ENCODE measurements at regions not wholly inside any gene's neighbourhood (a gene's known extent, or its start where the extent isn't known, plus 50 kb on each side); places are given as distances from the start of the nearest gene placed in this dataset.

GRCh38 chr20:39825524-39825923 lies 863.4 kb downstream of the DHX35 start:
- Histone ChIP-seq H3K4me1 (ENCODE audit: control insufficient read depth in 2 of 3, insufficient read depth in 2 of 3, low read depth in 1 of 3, low read length in 3 of 3) (peaks cover 0 to 5% (median 0%) of the 10 kb centered on the region in 3 donors), H3K9ac (ENCODE audit: low read length in 3 of 3) (no peak overlapping the region), H3K27ac (ENCODE audit: low read depth in 2 of 2, low read length in 2 of 2) (no peak overlapping the region), H3K9me3 (ENCODE audit: control insufficient read depth in 2 of 3, insufficient read depth in 1 of 3, low read length in 3 of 3) (no peaks in the 10 kb centered on the region), H3K4me3 (ENCODE audit: low read length in 3 of 3) (no peak overlapping the region), H3K36me3 (ENCODE audit: control insufficient read depth in 2 of 3, insufficient read depth in 3 of 3, low read length in 3 of 3) (no peaks in the 10 kb centered on the region), H3K27me3 (ENCODE audit: control insufficient read depth, insufficient read depth, low read length) (no peaks in the 10 kb centered on the region)
- intact Hi-C loops (cut with DNase I) = no loop called here
- DNase-seq = no peak
- TF ChIP-seq, protein P1, sequence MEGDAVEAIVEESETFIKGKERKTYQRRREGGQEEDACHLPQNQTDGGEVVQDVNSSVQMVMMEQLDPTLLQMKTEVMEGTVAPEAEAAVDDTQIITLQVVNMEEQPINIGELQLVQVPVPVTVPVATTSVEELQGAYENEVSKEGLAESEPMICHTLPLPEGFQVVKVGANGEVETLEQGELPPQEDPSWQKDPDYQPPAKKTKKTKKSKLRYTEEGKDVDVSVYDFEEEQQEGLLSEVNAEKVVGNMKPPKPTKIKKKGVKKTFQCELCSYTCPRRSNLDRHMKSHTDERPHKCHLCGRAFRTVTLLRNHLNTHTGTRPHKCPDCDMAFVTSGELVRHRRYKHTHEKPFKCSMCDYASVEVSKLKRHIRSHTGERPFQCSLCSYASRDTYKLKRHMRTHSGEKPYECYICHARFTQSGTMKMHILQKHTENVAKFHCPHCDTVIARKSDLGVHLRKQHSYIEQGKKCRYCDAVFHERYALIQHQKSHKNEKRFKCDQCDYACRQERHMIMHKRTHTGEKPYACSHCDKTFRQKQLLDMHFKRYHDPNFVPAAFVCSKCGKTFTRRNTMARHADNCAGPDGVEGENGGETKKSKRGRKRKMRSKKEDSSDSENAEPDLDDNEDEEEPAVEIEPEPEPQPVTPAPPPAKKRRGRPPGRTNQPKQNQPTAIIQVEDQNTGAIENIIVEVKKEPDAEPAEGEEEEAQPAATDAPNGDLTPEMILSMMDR (IDR thresholded peaks at IDR 0.05; ENCODE audit: borderline replicate concordance, extremely low read depth, insufficient read depth) = no peak
- FAIRE-seq = no peak

- Histone ChIP-seq H3K4me3 (ENCODE audit: low read length in 3 of 3) (no peak overlapping the region), H3K27me3 (ENCODE audit: control insufficient read depth, insufficient read depth, low read length) (no peaks in the 10 kb centered on the region), H3K36me3 (ENCODE audit: control insufficient read depth in 2 of 3, insufficient read depth in 3 of 3, low read length in 3 of 3) (no peaks in the 10 kb centered on the region), H3K27ac (ENCODE audit: low read depth in 2 of 2, low read length in 2 of 2) (no peak overlapping the region), H3K4me1 (ENCODE audit: control insufficient read depth in 2 of 3, insufficient read depth in 2 of 3, low read depth in 1 of 3, low read length in 3 of 3) (no peaks in the 10 kb centered on the region), H3K9ac (ENCODE audit: low read length in 3 of 3) (no peak overlapping the region), H3K9me3 (ENCODE audit: control insufficient read depth in 2 of 3, insufficient read depth in 1 of 3, low read length in 3 of 3) (no peaks in the 10 kb centered on the region)
- DNase-seq = peak in 2 of 5 donors; percentile 11 to 15
- intact Hi-C loops (cut with DNase I) = no loop called here
- TF ChIP-seq, protein P1 (IDR thresholded peaks at IDR 0.05; ENCODE audit: borderline replicate concordance, extremely low read depth, insufficient read depth) = no peak
- FAIRE-seq = no peak
Observed at GRCh38 chr20:39823224-39823623, 861.1 kb downstream of the DHX35 start.

- no peaks in the 10 kb centered on the region for H3K4me1 ChIP-seq (ENCODE audit: control insufficient read depth in 2 of 3, insufficient read depth in 2 of 3, low read depth in 1 of 3, low read length in 3 of 3)
- no peak overlapping the region for H3K9ac ChIP-seq (ENCODE audit: low read length in 3 of 3)
- TF ChIP-seq, protein P1 (IDR thresholded peaks at IDR 0.05; ENCODE audit: borderline replicate concordance, extremely low read depth, insufficient read depth) = no peak
- no peak overlapping the region for H3K4me3 ChIP-seq (ENCODE audit: low read length in 3 of 3)
- H3K9me3 ChIP-seq (ENCODE audit: control insufficient read depth in 2 of 3, insufficient read depth in 1 of 3, low read length in 3 of 3) = no peaks in the 10 kb centered on the region
- no peaks in the 10 kb centered on the region for H3K36me3 ChIP-seq (ENCODE audit: control insufficient read depth in 2 of 3, insufficient read depth in 3 of 3, low read length in 3 of 3)
- H3K27ac ChIP-seq (ENCODE audit: low read depth in 2 of 2, low read length in 2 of 2) = no peak overlapping the region
- intact Hi-C loops (cut with DNase I) = no loop called here
- no peak for DNase-seq
- no peaks in the 10 kb centered on the region for H3K27me3 ChIP-seq (ENCODE audit: control insufficient read depth, insufficient read depth, low read length)
- FAIRE-seq = no peak
Observed at GRCh38 chr20:39822667-39823066, 860.5 kb downstream of the DHX35 start.

- intact Hi-C loops (cut with DNase I) = no loop called here
- TF ChIP-seq, protein P1 (IDR thresholded peaks at IDR 0.05; ENCODE audit: borderline replicate concordance, extremely low read depth, insufficient read depth) = no peak
- no peaks in the 10 kb centered on the region for H3K27me3 ChIP-seq (ENCODE audit: control insufficient read depth, insufficient read depth, low read length)
- no peak overlapping the region for H3K9ac ChIP-seq (ENCODE audit: low read length in 3 of 3)
- no peaks in the 10 kb centered on the region for H3K9me3 ChIP-seq (ENCODE audit: control insufficient read depth in 2 of 3, insufficient read depth in 1 of 3, low read length in 3 of 3)
- H3K4me1 ChIP-seq (ENCODE audit: control insufficient read depth in 2 of 3, insufficient read depth in 2 of 3, low read depth in 1 of 3, low read length in 3 of 3) = no peaks in the 10 kb centered on the region
- H3K4me3 ChIP-seq (ENCODE audit: low read length in 3 of 3) = no peak overlapping the region
- no peaks in the 10 kb centered on the region for H3K36me3 ChIP-seq (ENCODE audit: control insufficient read depth in 2 of 3, insufficient read depth in 3 of 3, low read length in 3 of 3)
- no peak overlapping the region for H3K27ac ChIP-seq (ENCODE audit: low read depth in 2 of 2, low read length in 2 of 2)
- no peak for FAIRE-seq
- DNase-seq = no peak
Observed at GRCh38 chr20:39813190-39813829, 851.2 kb downstream of the DHX35 start.

Data from kidney (tissue), 13 donors.